Karpas-422 (cell line): ENCODE measurements at regions not wholly inside any gene's neighbourhood (a gene's known extent, or its start where the extent isn't known, plus 50 kb on each side); places are given as distances from the start of the nearest gene placed in this dataset.

ENCODE experiments used
- DNase-seq: peaks from one replicate; pipeline ENCODE4 v3.0.0-alpha.2; 2015
- H2AFZ ChIP-seq: fragments of 200-600 bp; sonication (generic); 2 replicates; pipeline ENCODE4 v1.6.1; 2014; ENCODE audit warnings: antibody characterized with exemption, low read length, mixed read lengths
- H3K27ac ChIP-seq: fragments of 200-600 bp; sonication (generic); 2 replicates; pipeline ENCODE4 v1.5.1; 2014; ENCODE audit warnings: mild to moderate bottlenecking, low read length, moderate library complexity
- H3K27me3 ChIP-seq: fragments of 200-600 bp; sonication (generic); 2 replicates; pipeline ENCODE4 v1.6.1; 2014; ENCODE audit warnings: low read length, mixed read lengths
- H3K36me3 ChIP-seq: fragments of 200-600 bp; sonication (generic); 2 replicates; pipeline ENCODE4 v1.6.1; 2014; ENCODE audit warnings: low read length, mixed read lengths; ENCODE audit not compliant: insufficient read depth
- H3K4me1 ChIP-seq: fragments of 200-600 bp; sonication (generic); 2 replicates; pipeline ENCODE4 v1.6.1; 2014; ENCODE audit warnings: mild to moderate bottlenecking, low read length, mixed read lengths
- H3K4me2 ChIP-seq: fragments of 200-600 bp; sonication (generic); 2 replicates; pipeline ENCODE4 v1.6.1; 2014; ENCODE audit warnings: low read length, low read depth, mild to moderate bottlenecking; ENCODE audit not compliant: poor library complexity, severe bottlenecking
- H3K4me3 ChIP-seq: fragments of 200-600 bp; sonication (generic); 2 replicates; pipeline ENCODE4 v1.5.1; 2014; ENCODE audit warnings: mild to moderate bottlenecking, antibody characterized with exemption, low read length, mixed read lengths
- H3K79me2 ChIP-seq: fragments of 200-600 bp; sonication (generic); 2 replicates; pipeline ENCODE4 v1.6.1; 2014; ENCODE audit warnings: mild to moderate bottlenecking, low read length, mixed read lengths
- H3K9ac ChIP-seq: fragments of 200-600 bp; sonication (generic); 2 replicates; pipeline ENCODE4 v1.6.0; 2014; ENCODE audit warnings: low read length
- H3K9me2 ChIP-seq: fragments of 200-600 bp; sonication (generic), shearing (Covaris generic); replicated peaks from 2 replicates; pipeline ENCODE4 v1.6.0; 2014; ENCODE audit warnings: mild to moderate bottlenecking, low read length, moderate library complexity; ENCODE audit not compliant: insufficient read depth
- H3K9me3 ChIP-seq: fragments of 300-700, 200-600 bp; sonication (generic); 2 replicates; pipeline ENCODE4 v1.6.1; 2014; ENCODE audit warnings: low read length, mixed read lengths
- H4K20me1 ChIP-seq: fragments of 200-600 bp; sonication (generic); 2 replicates; pipeline ENCODE4 v1.6.1; 2014; ENCODE audit warnings: mild to moderate bottlenecking, antibody characterized with exemption, low read length, low read depth; ENCODE audit not compliant: insufficient read depth

GRCh38 chr18:21928925-21929324, 188.3 kb downstream of the MIB1 start:
- no peaks in the 10 kb centered on the region for H3K9me2 ChIP-seq
- no peaks in the 10 kb centered on the region for H3K9me3 ChIP-seq
- H3K79me2 ChIP-seq: no peaks in the 10 kb centered on the region
- no peaks in the 10 kb centered on the region for H3K27me3 ChIP-seq
- no peaks in the 10 kb centered on the region for H3K36me3 ChIP-seq
- H3K4me2 ChIP-seq: no peak overlapping the region
- no peak overlapping the region for H3K9ac ChIP-seq
- DNase-seq: no peak
- no peak overlapping the region for H3K4me3 ChIP-seq
- no peak overlapping the region for H2AFZ ChIP-seq
- H4K20me1 ChIP-seq: no peaks in the 10 kb centered on the region
- H3K27ac ChIP-seq: no peak overlapping the region
- no peaks in the 10 kb centered on the region for H3K4me1 ChIP-seq

- no peaks in the 10 kb centered on the region for H3K9me2 ChIP-seq
- H3K9ac ChIP-seq: no peak overlapping the region
- H3K36me3 ChIP-seq: no peaks in the 10 kb centered on the region
- no peaks in the 10 kb centered on the region for H3K9me3 ChIP-seq
- H3K4me1 ChIP-seq: no peaks in the 10 kb centered on the region
- H3K4me3 ChIP-seq: no peak overlapping the region
- no peak overlapping the region for H3K4me2 ChIP-seq
- H2AFZ ChIP-seq: no peak overlapping the region
- H4K20me1 ChIP-seq: no peaks in the 10 kb centered on the region
- no peaks in the 10 kb centered on the region for H3K79me2 ChIP-seq
- no peak overlapping the region for H3K27ac ChIP-seq
- no peaks in the 10 kb centered on the region for H3K27me3 ChIP-seq
- DNase-seq: no peak
Measured at GRCh38 chr18:21930177-21930576, 189.6 kb downstream of the MIB1 start.

GRCh38 chr18:21933931-21934765, 193.6 kb downstream of the MIB1 start:
- H3K9me3 ChIP-seq: no peaks in the 10 kb centered on the region
- H3K27ac ChIP-seq: no peak overlapping the region
- H3K36me3 ChIP-seq: no peaks in the 10 kb centered on the region
- no peak overlapping the region for H3K4me3 ChIP-seq
- H4K20me1 ChIP-seq: no peaks in the 10 kb centered on the region
- no peaks in the 10 kb centered on the region for H3K4me1 ChIP-seq
- no peaks in the 10 kb centered on the region for H3K27me3 ChIP-seq
- H3K9me2 ChIP-seq: no peaks in the 10 kb centered on the region
- no peak overlapping the region for H3K9ac ChIP-seq
- no peak overlapping the region for H3K4me2 ChIP-seq
- no peak for DNase-seq
- H2AFZ ChIP-seq: no peak overlapping the region
- H3K79me2 ChIP-seq: no peaks in the 10 kb centered on the region

DNA sequence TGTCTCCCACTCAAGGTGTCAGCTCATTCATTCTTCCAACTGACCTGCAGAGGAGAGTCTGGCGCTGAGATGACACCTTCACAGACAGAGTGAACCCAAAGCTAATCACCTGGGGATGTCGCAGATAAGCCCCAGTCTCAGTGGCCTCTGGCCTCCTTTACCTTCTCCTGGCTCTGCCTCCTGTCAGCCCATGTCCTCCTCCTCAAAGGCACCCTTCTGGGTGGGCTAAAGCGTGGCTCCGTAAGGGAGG, 194.1 kb downstream of the MIB1 start:
- H3K79me2 ChIP-seq: no peaks in the 10 kb centered on the region
- H4K20me1 ChIP-seq: no peaks in the 10 kb centered on the region
- no peaks in the 10 kb centered on the region for H3K4me1 ChIP-seq
- H3K27ac ChIP-seq: no peak overlapping the region
- H3K4me2 ChIP-seq: no peak overlapping the region
- H3K9ac ChIP-seq: no peak overlapping the region
- H3K27me3 ChIP-seq: no peaks in the 10 kb centered on the region
- no peak overlapping the region for H3K4me3 ChIP-seq
- H3K9me3 ChIP-seq: no peaks in the 10 kb centered on the region
- DNase-seq: no peak
- no peaks in the 10 kb centered on the region for H3K9me2 ChIP-seq
- H2AFZ ChIP-seq: no peak overlapping the region
- H3K36me3 ChIP-seq: no peaks in the 10 kb centered on the region

DNA sequence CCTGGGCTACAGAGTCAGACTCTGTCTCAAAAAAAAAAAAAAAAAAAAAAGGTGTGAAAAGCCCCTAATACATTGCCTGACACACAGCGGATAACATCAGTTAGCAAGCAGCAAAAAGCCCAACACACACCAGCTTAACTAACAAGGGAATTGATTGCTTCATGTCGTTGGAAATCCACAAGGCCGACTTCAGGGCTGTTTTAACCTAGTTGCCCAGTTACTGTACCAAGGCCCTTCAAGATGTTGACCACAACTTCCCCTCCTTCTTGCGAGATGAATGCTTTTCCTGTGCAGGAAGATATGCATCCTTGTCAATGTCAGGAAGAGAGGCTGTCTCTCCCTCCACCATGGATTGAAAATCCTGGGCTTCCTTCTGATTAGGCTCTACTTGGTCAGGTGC, 202.9 kb downstream of the MIB1 start:
- no peaks in the 10 kb centered on the region for H3K79me2 ChIP-seq
- no peak overlapping the region for H3K27ac ChIP-seq
- H3K9me2 ChIP-seq: no peaks in the 10 kb centered on the region
- H3K4me1 ChIP-seq: no peaks in the 10 kb centered on the region
- H3K9me3 ChIP-seq: no peaks in the 10 kb centered on the region
- no peak overlapping the region for H2AFZ ChIP-seq
- no peak overlapping the region for H3K9ac ChIP-seq
- no peaks in the 10 kb centered on the region for H3K27me3 ChIP-seq
- H3K4me3 ChIP-seq: no peak overlapping the region
- H3K4me2 ChIP-seq: no peak overlapping the region
- no peak for DNase-seq
- no peaks in the 10 kb centered on the region for H4K20me1 ChIP-seq
- H3K36me3 ChIP-seq: no peaks in the 10 kb centered on the region

DNA sequence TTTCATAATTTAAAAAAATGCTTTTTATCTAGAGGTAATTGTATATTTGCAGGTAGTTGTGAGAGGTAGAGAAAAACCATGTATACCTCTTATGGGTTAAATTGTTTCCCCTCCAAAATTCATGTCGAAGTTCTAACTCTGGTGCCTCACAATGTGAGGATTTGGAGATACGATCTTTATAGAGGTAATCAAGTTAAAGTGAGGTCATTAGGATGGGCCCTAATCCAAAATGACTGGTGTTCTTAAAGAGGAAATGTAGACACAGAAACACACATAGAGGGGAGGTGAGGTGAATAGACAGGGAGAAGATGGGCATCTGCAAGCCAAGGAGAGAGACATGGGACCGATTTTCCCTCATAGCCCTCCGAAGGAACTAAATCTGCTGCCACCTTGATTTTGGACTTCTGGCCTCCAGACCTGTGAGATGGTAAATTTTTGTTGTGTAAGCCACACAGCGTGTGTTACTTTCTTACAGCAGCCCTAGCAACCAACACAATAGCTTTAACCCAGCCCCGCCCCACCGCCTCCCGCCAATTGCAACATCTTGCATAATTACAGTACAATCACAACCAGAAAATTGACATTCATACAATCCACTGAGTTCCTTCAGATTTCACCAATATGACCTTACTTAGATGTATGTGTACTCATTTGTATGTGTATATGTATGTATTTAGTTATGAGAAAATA, 208.9 kb downstream of the MIB1 start:
- Histone ChIP-seq H3K27ac (no peak overlapping the region), H3K27me3 (no peaks in the 10 kb centered on the region), H3K9me2 (no peaks in the 10 kb centered on the region), H3K4me3 (no peak overlapping the region), H3K4me2 (no peak overlapping the region), H4K20me1 (no peaks in the 10 kb centered on the region), H3K9ac (no peak overlapping the region), H3K36me3 (no peaks in the 10 kb centered on the region), H3K9me3 (no peaks in the 10 kb centered on the region), H3K79me2 (no peaks in the 10 kb centered on the region), H2AFZ (no peak overlapping the region), H3K4me1 (no peaks in the 10 kb centered on the region)
- DNase-seq: no peak

GRCh38 chr18:21955757-21956652, 213.4 kb upstream of the GATA6 start:
- H3K36me3 ChIP-seq: no peaks in the 10 kb centered on the region
- no peak overlapping the region for H3K4me3 ChIP-seq
- H3K4me1 ChIP-seq: no peaks in the 10 kb centered on the region
- H3K4me2 ChIP-seq: no peak overlapping the region
- no peaks in the 10 kb centered on the region for H4K20me1 ChIP-seq
- no peak overlapping the region for H3K27ac ChIP-seq
- no peaks in the 10 kb centered on the region for H3K9me3 ChIP-seq
- no peaks in the 10 kb centered on the region for H3K27me3 ChIP-seq
- H3K9ac ChIP-seq: no peak overlapping the region
- peak; percentile 90 for DNase-seq
- H3K79me2 ChIP-seq: no peaks in the 10 kb centered on the region
- H2AFZ ChIP-seq: no peak overlapping the region
- no peaks in the 10 kb centered on the region for H3K9me2 ChIP-seq

- H3K9ac ChIP-seq: no peak overlapping the region
- no peaks in the 10 kb centered on the region for H3K4me1 ChIP-seq
- H4K20me1 ChIP-seq: no peaks in the 10 kb centered on the region
- no peaks in the 10 kb centered on the region for H3K9me2 ChIP-seq
- H2AFZ ChIP-seq: no peak overlapping the region
- no peak overlapping the region for H3K4me3 ChIP-seq
- no peaks in the 10 kb centered on the region for H3K27me3 ChIP-seq
- no peaks in the 10 kb centered on the region for H3K9me3 ChIP-seq
- no peak for DNase-seq
- H3K27ac ChIP-seq: no peak overlapping the region
- H3K4me2 ChIP-seq: no peak overlapping the region
- H3K79me2 ChIP-seq: no peaks in the 10 kb centered on the region
- no peaks in the 10 kb centered on the region for H3K36me3 ChIP-seq
Measured at GRCh38 chr18:21958263-21958662, 211.1 kb upstream of the GATA6 start.
